MV-4-11 (cell line): ENCODE measurements at regions not wholly inside any gene's neighbourhood (a gene's known extent, or its start where the extent isn't known, plus 50 kb on each side); places are given as distances from the start of the nearest gene placed in this dataset.
"Not testable (repeated sequence)": the region's sequence is repeated elsewhere in the genome, so short reads cannot be mapped to it uniquely, and the experiment has no call there.

ENCODE experiments used
- DNase-seq: peaks from one replicate; lab custom pipeline; 2025; lab: John Stamatoyannopoulos, UW

DNA sequence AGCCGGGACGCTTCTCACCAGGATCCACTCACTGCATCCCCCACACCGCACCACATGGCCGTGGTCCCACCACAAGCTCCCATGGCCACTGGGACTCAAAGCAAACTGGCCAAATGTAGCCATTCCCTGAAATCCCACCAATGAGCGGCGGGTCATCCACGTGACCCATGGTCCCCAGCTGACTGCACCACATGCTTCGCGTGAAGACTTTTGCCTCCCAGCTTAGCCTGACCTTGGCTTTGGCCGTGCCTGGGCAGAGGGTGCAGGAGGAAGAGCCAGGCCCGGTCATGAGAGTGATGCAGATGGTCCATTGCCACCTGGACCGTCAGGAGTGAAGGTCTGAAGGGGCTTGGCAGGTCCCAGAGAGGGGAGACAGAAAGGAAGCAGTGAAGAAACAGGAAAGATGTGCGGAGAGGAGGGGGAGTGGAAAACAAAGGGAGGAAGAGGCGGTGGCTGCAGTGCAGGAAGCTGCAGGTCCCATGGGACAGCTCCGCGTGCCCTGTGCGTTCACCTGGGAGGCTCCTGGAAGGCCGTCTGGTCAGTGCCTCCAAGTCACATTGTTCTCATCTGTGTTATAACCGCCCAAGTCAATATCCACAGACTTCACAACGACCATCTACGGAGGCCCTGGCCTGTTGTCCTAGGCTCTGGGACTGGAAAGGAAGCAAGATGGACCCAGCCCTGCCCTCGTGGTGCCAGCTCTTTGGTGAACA, 167.8 kb upstream of the AJAP1 start:
- no peak for DNase-seq

- DNase-seq, result no peak
Observed at GRCh38 chr1:4488018-4488417, 166.4 kb upstream of the AJAP1 start.

- DNase-seq, result no peak
Observed at GRCh38 chr1:4489486-4489885, 164.9 kb upstream of the AJAP1 start.

GRCh38 chr1:4489992-4490391, 164.4 kb upstream of the AJAP1 start:
- not testable (repeated sequence) for DNase-seq

DNA sequence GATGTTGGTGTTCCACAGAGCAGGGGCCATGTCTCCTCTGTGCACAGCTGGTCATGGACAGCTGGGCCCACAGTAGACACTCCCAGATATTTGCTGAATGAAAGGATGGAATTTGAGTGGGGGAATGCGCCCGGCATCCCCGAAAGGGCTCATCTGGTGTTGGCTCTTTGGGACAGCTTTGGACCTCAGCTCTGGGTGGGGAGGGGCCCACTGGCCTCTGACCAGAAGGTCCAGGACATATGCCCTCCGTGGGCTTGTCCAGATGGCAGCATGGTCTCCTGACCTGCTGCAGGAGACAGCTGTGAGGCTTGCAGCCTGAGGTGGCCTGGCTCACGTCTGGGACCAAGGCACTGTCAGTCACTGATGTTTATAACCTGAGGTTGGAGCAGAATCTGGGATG, 160.4 kb upstream of the AJAP1 start:
- no peak for DNase-seq

GRCh38 chr1:4494558-4494957, 159.9 kb upstream of the AJAP1 start:
- DNase-seq, result no peak

GRCh38 chr1:4495809-4496208, 158.6 kb upstream of the AJAP1 start:
- no peak for DNase-seq

DNA sequence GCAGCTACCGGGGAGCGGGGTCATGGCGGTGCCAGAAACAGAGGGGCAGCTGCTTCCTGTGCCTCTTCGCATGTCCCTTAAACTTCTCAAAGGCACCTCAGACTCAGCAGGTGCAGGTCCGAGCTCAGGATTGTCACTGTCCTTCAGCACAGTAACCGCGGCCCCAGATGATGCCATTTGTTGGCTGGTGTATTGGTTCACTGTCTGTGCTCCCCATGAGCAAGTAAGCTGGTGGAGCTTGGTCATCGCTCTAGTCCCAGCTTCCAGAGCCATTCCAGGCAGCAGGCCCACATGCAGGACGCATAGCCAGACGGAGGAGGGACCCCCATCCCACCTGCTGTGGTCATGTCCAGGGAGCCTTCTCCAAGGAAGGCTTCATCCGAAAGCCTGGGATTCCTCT, 154.0 kb upstream of the AJAP1 start:
- DNase-seq, result no peak

DNA sequence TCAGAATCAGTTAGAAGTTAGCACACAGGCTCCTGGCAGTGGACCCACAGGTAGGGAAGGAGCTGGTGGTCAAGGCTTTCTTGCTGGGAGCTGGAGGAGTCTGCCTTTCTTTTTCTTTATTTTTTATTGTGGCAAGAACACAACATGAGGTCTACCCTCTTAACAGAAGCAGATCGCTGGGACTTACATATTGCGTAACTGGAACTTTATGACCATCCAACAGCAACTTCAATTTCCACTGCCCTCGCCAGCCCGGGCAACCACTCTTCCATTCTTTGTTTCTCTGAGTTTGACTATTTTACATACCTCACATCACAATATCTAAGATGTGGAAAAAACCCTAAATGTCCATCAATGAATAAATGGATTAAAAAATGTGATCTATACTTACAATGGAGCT, 147.8 kb upstream of the AJAP1 start:
- DNase-seq, result no peak

- DNase-seq, result no peak
Observed at GRCh38 chr1:4509206-4509605, 145.2 kb upstream of the AJAP1 start.

GRCh38 chr1:4510276-4510691, 144.1 kb upstream of the AJAP1 start:
- DNase-seq, result no peak

- DNase-seq, result no peak
Observed at GRCh38 chr1:4511374-4511773, 143.0 kb upstream of the AJAP1 start.

DNA sequence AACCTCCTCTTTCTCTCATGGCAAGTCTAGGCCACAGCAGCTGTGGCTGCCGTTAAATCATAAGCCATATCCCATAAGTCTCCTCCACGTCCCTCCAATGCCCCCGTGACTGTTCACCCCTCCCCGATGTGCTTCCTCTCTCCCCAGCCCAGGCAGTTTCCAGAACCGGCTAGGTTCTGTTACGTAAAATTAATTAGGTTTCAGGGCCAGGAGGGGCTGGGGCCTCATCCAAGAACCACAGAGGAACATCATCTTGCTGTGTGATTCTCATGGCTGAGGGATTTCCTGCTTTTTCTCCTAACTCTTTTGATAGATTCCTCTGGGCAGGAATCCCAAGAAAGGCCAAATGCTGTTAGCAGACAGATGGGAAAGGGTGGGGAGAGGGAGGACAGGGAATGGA, 141.8 kb upstream of the AJAP1 start:
- no peak for DNase-seq

DNA sequence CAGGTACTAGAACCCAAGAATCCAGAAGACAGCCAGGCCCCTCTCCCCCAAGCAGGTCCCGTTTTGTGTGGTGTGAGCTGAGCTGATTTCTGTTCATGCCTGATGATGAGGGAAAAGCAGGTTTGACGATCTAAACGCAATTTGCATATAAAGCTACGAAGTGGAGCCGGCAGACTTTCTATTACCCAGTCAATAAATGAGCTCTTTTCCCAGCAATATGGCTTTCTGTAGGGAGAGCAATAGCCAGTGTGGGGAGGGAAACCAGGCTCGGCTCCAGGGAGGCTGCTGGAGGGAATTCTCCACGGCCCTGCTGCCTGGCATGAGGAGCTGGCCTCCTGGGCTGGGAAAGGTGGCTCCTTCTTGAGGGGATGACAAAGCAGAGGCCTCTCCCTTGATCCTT, 140.7 kb upstream of the AJAP1 start:
- DNase-seq, result no peak

DNA sequence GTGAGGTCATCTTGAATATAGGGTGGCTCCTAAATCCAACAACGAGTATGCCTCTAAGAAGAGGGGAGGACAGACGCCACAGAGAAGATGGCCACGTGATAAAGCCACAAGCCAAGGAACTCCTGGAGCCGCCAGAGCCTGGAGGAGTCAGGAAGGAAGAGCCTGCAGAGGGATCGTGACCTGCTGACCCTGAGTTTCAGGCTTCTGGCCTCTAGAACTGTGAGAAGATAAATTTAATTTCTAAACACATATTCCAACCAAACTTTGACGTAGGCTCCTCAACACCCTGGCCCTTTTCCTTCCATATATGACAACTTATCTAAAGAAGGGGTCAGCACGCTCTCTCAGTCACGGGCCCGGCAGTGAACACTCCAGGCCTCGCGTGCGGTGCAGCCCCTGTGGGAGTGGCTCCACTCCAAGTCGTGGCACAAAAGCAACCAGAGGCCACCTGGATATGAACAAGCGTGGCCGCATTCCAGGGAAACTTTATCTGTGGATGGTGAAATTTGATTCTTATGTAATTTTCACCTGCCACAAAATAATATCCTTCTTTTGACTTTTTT, 138.6 kb upstream of the AJAP1 start:
- no peak for DNase-seq

DNA sequence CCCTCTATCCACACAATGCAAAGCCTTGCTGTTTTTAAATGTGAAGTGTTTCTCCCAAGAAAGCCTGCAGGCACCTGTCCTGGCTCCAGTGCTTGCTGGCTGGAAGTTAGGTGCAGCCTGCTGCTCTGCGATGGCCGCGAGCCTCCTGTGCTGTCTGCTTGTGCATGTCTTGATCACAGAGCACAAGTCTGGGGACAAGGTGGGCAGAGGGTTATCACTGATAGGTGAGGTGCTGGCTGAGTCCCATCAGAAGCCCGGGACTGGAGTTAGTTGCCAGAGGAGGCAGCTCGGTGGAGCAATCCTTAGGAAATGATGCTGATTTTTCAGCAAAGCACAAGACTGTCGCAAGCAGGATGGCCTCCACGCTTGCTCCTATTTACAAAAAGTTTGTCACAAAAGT, 137.8 kb upstream of the AJAP1 start:
- no peak for DNase-seq

DNA sequence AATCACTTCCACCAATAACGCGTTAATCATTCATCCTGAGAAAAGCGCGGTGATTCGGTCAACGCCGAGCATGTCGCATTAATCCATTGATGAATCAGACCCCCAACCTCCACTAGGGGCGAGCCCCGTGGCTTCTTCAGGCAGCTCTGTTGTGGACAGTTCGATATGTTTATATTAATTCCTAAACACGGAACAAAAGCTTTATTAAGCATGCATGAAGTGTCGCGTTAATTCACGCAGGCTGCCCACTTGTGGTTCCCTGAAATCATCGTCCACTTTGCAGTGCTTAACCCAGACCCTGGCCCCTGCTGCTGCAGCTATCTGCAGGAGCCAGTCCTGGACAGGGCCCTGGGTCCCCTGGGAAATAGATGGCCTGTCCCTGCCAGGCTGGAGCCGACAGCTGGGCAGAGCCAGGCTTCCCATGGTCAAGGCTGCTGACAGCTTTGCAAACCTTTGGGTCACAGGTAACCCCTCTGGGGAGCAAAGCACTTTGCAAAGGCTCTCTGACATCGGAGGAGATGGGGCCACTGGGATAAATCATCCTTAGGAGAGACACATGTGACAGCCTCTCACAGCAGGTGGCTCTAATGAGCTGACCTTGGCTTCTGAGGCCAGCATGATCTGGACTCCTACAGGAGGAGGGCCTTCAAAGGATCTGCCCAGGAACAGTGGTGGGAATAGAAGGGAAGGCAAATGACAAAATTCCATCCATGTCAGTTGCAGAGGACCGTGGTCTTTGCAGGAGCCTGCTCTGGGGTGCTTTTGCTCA, 137.0 kb upstream of the AJAP1 start:
- DNase-seq, result no peak

GRCh38 chr1:4518621-4519020, 135.8 kb upstream of the AJAP1 start:
- DNase-seq, result no peak

GRCh38 chr1:4519954-4520353, 134.5 kb upstream of the AJAP1 start:
- DNase-seq, result no peak

DNA sequence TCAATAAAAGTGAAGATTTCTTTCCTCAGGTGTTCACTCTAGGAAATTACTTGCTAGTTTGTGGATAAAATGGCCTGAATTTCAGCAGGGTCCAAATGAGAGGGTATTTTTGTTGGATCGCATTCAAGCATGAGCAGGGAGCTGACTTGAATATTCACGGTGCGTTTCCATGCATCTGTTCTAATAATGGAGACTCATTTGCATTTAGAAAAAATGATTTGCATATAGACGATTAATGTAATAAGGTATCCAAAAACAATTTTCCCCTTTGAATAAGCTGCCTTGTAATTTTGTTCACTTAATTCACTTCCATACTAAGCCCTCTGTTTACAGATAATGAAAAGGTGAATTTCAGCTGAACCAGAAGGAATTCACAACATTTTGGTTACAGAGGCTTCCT, 130.9 kb upstream of the AJAP1 start:
- DNase-seq, result no peak

DNA sequence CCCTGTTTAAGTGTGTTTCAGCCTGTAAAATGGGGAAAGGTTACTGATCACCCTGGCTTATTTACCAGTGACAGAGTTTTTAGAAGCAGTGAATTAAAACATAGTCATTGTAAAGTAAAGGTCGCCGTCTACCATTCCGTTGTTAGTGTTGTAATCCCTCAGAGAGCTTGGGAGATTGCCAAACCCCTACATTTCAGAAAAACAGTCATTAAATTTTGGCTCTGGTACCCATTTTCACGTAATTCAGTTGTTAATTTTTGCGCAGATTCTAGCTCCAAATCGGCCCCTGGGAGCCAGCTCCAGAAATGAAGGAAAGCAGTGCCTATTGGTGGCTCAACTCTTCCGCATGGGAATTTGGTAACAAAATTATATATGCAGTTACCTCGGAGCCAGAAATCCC, 127.7 kb upstream of the AJAP1 start:
- DNase-seq, result no peak

- no peak for DNase-seq
Observed at GRCh38 chr1:4527819-4528218, 126.6 kb upstream of the AJAP1 start.

GRCh38 chr1:4528590-4528989, 125.8 kb upstream of the AJAP1 start:
- no peak for DNase-seq
